GM23248 (cell line): ENCODE measurements at regions not wholly inside any gene's neighbourhood (a gene's known extent, or its start where the extent isn't known, plus 50 kb on each side); places are given as distances from the start of the nearest gene placed in this dataset.

Experiments used
- DNase-seq: peaks from one replicate; pipeline ENCODE4 v3.0.0-alpha.2; 2015
- H2AFZ ChIP-seq: fragments of 200-600 bp; sonication (generic); 2 replicates; pipeline ENCODE4 v1.6.1; 2016; ENCODE audit warnings: antibody characterized with exemption
- H3F3A ChIP-seq: fragments of 200-600 bp; sonication (generic); 2 replicates; pipeline ENCODE4 v1.6.1; 2016; ENCODE audit warnings: mild to moderate bottlenecking, antibody characterized with exemption, mixed run types; ENCODE audit not compliant: insufficient read depth
- H3K27ac ChIP-seq: fragments of 200-600 bp; sonication (generic); 2 replicates; pipeline ENCODE4 v1.5.1; 2016; ENCODE audit warnings: mild to moderate bottlenecking
- H3K27me3 ChIP-seq: fragments of 200-600 bp; sonication (generic); replicated peaks from 2 replicates; pipeline ENCODE4 v1.6.1; 2016; ENCODE audit warnings: mild to moderate bottlenecking; ENCODE audit not compliant: insufficient read depth
- H3K36me3 ChIP-seq: fragments of 200-600 bp; sonication (generic); 2 replicates; pipeline ENCODE4 v1.6.1; 2016; ENCODE audit warnings: low read depth, mild to moderate bottlenecking
- H3K4me1 ChIP-seq: fragments of 200-600 bp; sonication (generic); 2 replicates; pipeline ENCODE4 v1.6.1; 2016; ENCODE audit warnings: mild to moderate bottlenecking; ENCODE audit not compliant: insufficient read depth
- H3K4me2 ChIP-seq: fragments of 200-600 bp; sonication (generic); one replicate; pipeline ENCODE4 v1.6.1; 2016; ENCODE audit warnings: mild to moderate bottlenecking; ENCODE audit not compliant: unreplicated experiment
- H3K4me3 ChIP-seq: fragments of 200-600 bp; sonication (generic); 2 replicates; pipeline ENCODE4 v1.5.1; 2016; ENCODE audit warnings: mild to moderate bottlenecking
- H3K79me2 ChIP-seq: fragments of 200-600 bp; sonication (generic); 2 replicates; pipeline ENCODE4 v1.6.1; 2016; ENCODE audit warnings: mild to moderate bottlenecking; ENCODE audit not compliant: insufficient read depth
- H3K9ac ChIP-seq: fragments of 200-600 bp; sonication (generic); 2 replicates; pipeline ENCODE4 v1.6.1; 2016; ENCODE audit warnings: mild to moderate bottlenecking
- H3K9me2 ChIP-seq: fragments of 200-600 bp; sonication (generic); 2 replicates; pipeline ENCODE4 v1.6.1; 2016; ENCODE audit warnings: mixed run types, mild to moderate bottlenecking, moderate library complexity; ENCODE audit not compliant: insufficient read depth
- H3K9me3 ChIP-seq: fragments of 200-600 bp; sonication (generic); one replicate; pipeline ENCODE4 v1.6.1; 2017; ENCODE audit warnings: low read depth
- H4K20me1 ChIP-seq: fragments of 200-600 bp; sonication (generic); 2 replicates; pipeline ENCODE4 v1.6.0; 2016; ENCODE audit not compliant: insufficient read depth
- EZH2 ChIP-seq: fragments of 200-600 bp; sonication (generic); IDR thresholded peaks from 2 replicates; pipeline ENCODE4 v1.6.1; 2018; ENCODE audit warnings: antibody characterized with exemption, mild to moderate bottlenecking; ENCODE audit not compliant: insufficient read depth, poor library complexity, severe bottlenecking
- EZH2phosphoT487 ChIP-seq: fragments of 200-600 bp; sonication (generic); IDR thresholded peaks from 2 replicates; pipeline ENCODE4 v1.6.1; 2018; ENCODE audit warnings: antibody characterized with exemption, moderate library complexity, mild to moderate bottlenecking, low read depth; ENCODE audit not compliant: insufficient read depth
- WGBS, 2 experiments: methylation state at CpG; one replicate each; pipeline ENCODE4 v1.1.6; 2015 to 2017; ENCODE audit warnings: low lambda C conversion rate in 2 of 2, low coverage in 1 of 2; ENCODE audit errors: missing lambda C conversion rate in 2 of 2; 5-methylcytosine and 5-hydroxymethylcytosine counted together
- in situ Hi-C: fragments of 300-500 bp; cut with MboI; formaldehyde crosslinking; loops from 2 replicates; pipeline ENCODE4 v1.15.0; 2020

DNA sequence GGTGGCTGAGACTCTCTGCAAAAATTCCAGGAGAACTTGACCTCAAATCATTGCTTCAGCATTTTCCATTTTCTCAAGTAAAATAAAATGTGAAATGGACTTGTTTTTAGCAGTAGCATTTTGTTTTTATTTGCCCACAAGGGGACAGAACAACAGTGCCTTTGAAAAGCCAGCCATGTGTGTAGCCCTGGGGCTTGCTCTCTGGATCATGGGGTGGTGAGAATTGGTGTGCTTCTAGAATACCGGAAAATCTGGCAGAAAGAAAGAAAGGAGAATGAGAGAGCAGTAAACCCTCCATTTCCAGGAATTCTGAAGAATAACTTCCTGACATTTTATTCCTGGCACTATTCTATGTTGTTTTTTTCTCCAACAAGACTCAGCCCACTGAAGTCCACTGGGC, 254.7 kb upstream of the MOCS1 start:
- WGBS, 2 experiments, result 10 to 18% methylated on average over 1 of the region's 1 CpG
- in situ Hi-C loops, result no loop called here
- no peaks in the 10 kb centered on the region for H3K36me3 ChIP-seq
- no peaks in the 10 kb centered on the region for H4K20me1 ChIP-seq
- no peak overlapping the region for H3K4me2 ChIP-seq
- no peak overlapping the region for H3K9ac ChIP-seq
- no peak for DNase-seq
- H3K9me3 ChIP-seq, result no peaks in the 10 kb centered on the region
- no peaks in the 10 kb centered on the region for H3K4me1 ChIP-seq
- H3K4me3 ChIP-seq, result no peak overlapping the region
- no peaks in the 10 kb centered on the region for H3K79me2 ChIP-seq
- H3F3A ChIP-seq, result no peaks in the 10 kb centered on the region
- H2AFZ ChIP-seq, result no peak overlapping the region
- no peak overlapping the region for H3K27ac ChIP-seq
- TF ChIP-seq EZH2, result no peak
- no peak for TF ChIP-seq EZH2phosphoT487
- H3K27me3 ChIP-seq, result no peaks in the 10 kb centered on the region
- no peaks in the 10 kb centered on the region for H3K9me2 ChIP-seq

GRCh38 chr6:40187535-40188144, 253.4 kb upstream of the MOCS1 start:
- no peaks in the 10 kb centered on the region for H3K9me3 ChIP-seq
- H3K27me3 ChIP-seq, result no peaks in the 10 kb centered on the region
- no peak overlapping the region for H3K27ac ChIP-seq
- no peaks in the 10 kb centered on the region for H3K79me2 ChIP-seq
- in situ Hi-C loops, result no loop called here
- H2AFZ ChIP-seq, result no peak overlapping the region
- DNase-seq, result no peak
- H4K20me1 ChIP-seq, result no peaks in the 10 kb centered on the region
- no peak overlapping the region for H3K9ac ChIP-seq
- no peak overlapping the region for H3K4me2 ChIP-seq
- H3K4me3 ChIP-seq, result no peak overlapping the region
- H3K4me1 ChIP-seq, result no peaks in the 10 kb centered on the region
- no peaks in the 10 kb centered on the region for H3K36me3 ChIP-seq
- no peaks in the 10 kb centered on the region for H3F3A ChIP-seq
- no peaks in the 10 kb centered on the region for H3K9me2 ChIP-seq
- no peak for TF ChIP-seq EZH2phosphoT487
- no peak for TF ChIP-seq EZH2
- WGBS, 2 experiments, result 9 to 22% methylated on average over 5 of the region's 5 CpGs

DNA sequence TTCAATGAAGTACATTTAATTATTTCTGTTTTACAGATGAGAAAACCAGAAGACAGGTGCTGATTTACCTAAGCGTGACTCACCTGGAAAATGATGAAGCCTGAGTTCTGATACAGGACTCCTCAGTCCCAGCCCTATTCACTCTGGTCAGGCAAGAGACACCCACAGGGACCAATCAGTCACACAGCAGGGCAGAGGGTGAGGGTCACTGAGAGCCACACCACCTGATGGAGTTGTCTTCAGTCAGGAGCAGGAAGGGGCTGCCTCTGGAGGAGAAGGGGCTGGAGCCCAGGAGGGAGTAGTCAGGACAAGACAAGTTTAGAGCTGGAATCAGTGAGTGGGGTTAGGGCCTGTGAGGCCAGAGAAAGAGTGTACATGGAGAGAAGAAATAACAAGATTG, 251.2 kb upstream of the MOCS1 start:
- Histone ChIP-seq H3K27ac (no peak overlapping the region), H4K20me1 (no peaks in the 10 kb centered on the region), H3K9ac (no peak overlapping the region), H3K27me3 (no peaks in the 10 kb centered on the region), H3K36me3 (no peaks in the 10 kb centered on the region), H3K9me3 (no peaks in the 10 kb centered on the region), H3K9me2 (no peaks in the 10 kb centered on the region), H3K4me3 (no peak overlapping the region), H3K79me2 (no peaks in the 10 kb centered on the region), H3K4me1 (no peaks in the 10 kb centered on the region), H3K4me2 (no peak overlapping the region), H3F3A (no peaks in the 10 kb centered on the region), H2AFZ (no peak overlapping the region)
- 44 to 61% methylated on average over 1 of the region's 1 CpG for WGBS, 2 experiments
- in situ Hi-C loops, result no loop called here
- TF ChIP-seq EZH2 (no peak), EZH2phosphoT487 (no peak)
- no peak for DNase-seq

GRCh38 chr6:40183902-40184301, 249.6 kb upstream of the MOCS1 start:
- DNase-seq, result no peak
- no peaks in the 10 kb centered on the region for H3K27me3 ChIP-seq
- in situ Hi-C loops, result no loop called here
- no peaks in the 10 kb centered on the region for H3K4me1 ChIP-seq
- no peaks in the 10 kb centered on the region for H3K36me3 ChIP-seq
- H2AFZ ChIP-seq, result no peak overlapping the region
- no peak overlapping the region for H3K4me2 ChIP-seq
- no peak overlapping the region for H3K27ac ChIP-seq
- no peaks in the 10 kb centered on the region for H4K20me1 ChIP-seq
- no peak overlapping the region for H3K4me3 ChIP-seq
- H3F3A ChIP-seq, result no peaks in the 10 kb centered on the region
- 49 to 62% methylated on average over 4 of the region's 4 CpGs for WGBS, 2 experiments
- H3K9ac ChIP-seq, result no peak overlapping the region
- no peaks in the 10 kb centered on the region for H3K9me2 ChIP-seq
- H3K79me2 ChIP-seq, result no peaks in the 10 kb centered on the region
- TF ChIP-seq EZH2phosphoT487, result no peak
- no peak for TF ChIP-seq EZH2
- H3K9me3 ChIP-seq, result no peaks in the 10 kb centered on the region

DNA sequence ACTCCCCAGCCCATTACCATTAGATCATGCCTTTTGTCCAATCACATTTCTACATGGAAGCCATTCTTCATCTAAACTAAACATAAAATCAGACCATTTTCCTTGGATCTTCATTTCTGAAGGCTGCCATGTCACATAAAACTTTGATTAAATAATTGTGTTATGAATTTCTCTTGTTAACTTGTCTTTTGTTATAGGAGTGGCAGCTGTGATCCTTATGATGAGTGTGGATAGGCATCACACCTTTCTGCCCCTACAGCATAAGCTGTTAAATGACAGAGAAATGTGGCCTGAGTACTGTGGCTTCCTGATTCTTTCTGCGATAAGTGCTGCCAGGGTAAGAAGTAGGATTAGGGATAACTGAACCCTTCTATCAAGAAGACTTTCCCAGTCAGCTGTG, 247.1 kb upstream of the MOCS1 start:
- no peaks in the 10 kb centered on the region for H3K79me2 ChIP-seq
- WGBS, 2 experiments, result 56 to 64% methylated on average over 1 of the region's 1 CpG
- H3K27me3 ChIP-seq, result no peaks in the 10 kb centered on the region
- no peak for DNase-seq
- in situ Hi-C loops, result no loop called here
- no peaks in the 10 kb centered on the region for H3K9me2 ChIP-seq
- no peaks in the 10 kb centered on the region for H3F3A ChIP-seq
- H3K4me1 ChIP-seq, result no peaks in the 10 kb centered on the region
- H3K9ac ChIP-seq, result no peak overlapping the region
- H3K36me3 ChIP-seq, result no peaks in the 10 kb centered on the region
- H2AFZ ChIP-seq, result no peak overlapping the region
- H3K27ac ChIP-seq, result no peak overlapping the region
- H4K20me1 ChIP-seq, result no peaks in the 10 kb centered on the region
- no peak overlapping the region for H3K4me3 ChIP-seq
- no peaks in the 10 kb centered on the region for H3K9me3 ChIP-seq
- H3K4me2 ChIP-seq, result no peak overlapping the region
- TF ChIP-seq EZH2 (no peak), EZH2phosphoT487 (no peak)
